Naive B cell (primary cell): ENCODE measurements at regions not wholly inside any gene's neighbourhood (a gene's known extent, or its start where the extent isn't known, plus 50 kb on each side); places are given as distances from the start of the nearest gene placed in this dataset.
"Not testable (repeated sequence)": the region's sequence is repeated elsewhere in the genome, so short reads cannot be mapped to it uniquely, and the experiment has no call there.

Experiments
- ATAC-seq, 2 donors: fragments of 150-1000 bp; cut with Tn5 transposase; 2 replicates each; pipeline ENCODE4 v1.10.0; 2021; ENCODE audit warnings: low read depth in 2 of 2, mild to moderate bottlenecking in 2 of 2, moderate library complexity in 2 of 2
- DNase-seq: peaks from one replicate; pipeline ENCODE4 v3.0.0; 2022
- H3K27ac Mint-ChIP-seq, 6 donors: one replicate each; pipeline ENCODE4 v1.8.0; 2020 to 2022; ENCODE audit warnings: mild to moderate bottlenecking in 6 of 6, mixed read lengths in 6 of 6, moderate library complexity in 5 of 6, inconsistent platforms in 2 of 6
- H3K27me3 Mint-ChIP-seq, 3 donors: one replicate each; pipeline ENCODE4 v1.8.0; 2021 to 2022; ENCODE audit warnings: mixed read lengths in 3 of 3, mild to moderate bottlenecking in 1 of 3
- H3K36me3 Mint-ChIP-seq, 2 donors: one replicate each; pipeline ENCODE4 v1.8.0; 2020 to 2022; ENCODE audit warnings: mixed read lengths in 2 of 2, inconsistent platforms in 1 of 2, mild to moderate bottlenecking in 1 of 2
- H3K4me1 Mint-ChIP-seq, 3 donors: one replicate each; pipeline ENCODE4 v1.8.0; 2020 to 2022; ENCODE audit warnings: mixed read lengths in 3 of 3, inconsistent platforms in 1 of 3, mild to moderate bottlenecking in 1 of 3, moderate library complexity in 1 of 3
- H3K4me3 Mint-ChIP-seq, 8 donors: one replicate each; pipeline ENCODE4 v1.8.0; 2020 to 2022; ENCODE audit warnings: mild to moderate bottlenecking in 8 of 8, mixed read lengths in 8 of 8, moderate library complexity in 8 of 8, inconsistent platforms in 2 of 8
- H3K9me3 Mint-ChIP-seq, 7 donors: one replicate each; pipeline ENCODE4 v1.8.0; 2020 to 2022; ENCODE audit warnings: mixed read lengths in 7 of 7, mild to moderate bottlenecking in 5 of 7, inconsistent platforms in 2 of 7, moderate library complexity in 1 of 7

DNA sequence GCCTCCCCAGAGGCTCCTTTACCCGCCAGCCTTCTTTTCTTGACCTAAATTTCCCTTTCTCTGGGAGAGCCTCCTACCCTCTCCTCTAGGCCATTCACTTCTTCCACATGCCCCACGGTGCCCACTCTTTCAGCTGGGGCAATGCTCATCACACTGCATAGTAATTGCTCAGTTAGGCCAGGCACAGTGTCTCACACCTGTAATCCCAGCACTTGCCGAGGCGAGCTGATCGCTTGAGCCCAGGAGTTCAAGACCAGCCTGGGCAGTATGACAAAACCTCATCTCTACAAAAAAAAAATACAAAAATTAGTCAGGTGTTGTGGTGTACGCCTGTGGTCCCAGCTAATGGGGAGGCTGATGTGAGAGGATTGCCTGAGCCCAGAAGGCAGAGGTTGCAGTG lies 1956.7 kb downstream of the FOXD4L5 start:
- not testable (repeated sequence) for ATAC-seq

DNA sequence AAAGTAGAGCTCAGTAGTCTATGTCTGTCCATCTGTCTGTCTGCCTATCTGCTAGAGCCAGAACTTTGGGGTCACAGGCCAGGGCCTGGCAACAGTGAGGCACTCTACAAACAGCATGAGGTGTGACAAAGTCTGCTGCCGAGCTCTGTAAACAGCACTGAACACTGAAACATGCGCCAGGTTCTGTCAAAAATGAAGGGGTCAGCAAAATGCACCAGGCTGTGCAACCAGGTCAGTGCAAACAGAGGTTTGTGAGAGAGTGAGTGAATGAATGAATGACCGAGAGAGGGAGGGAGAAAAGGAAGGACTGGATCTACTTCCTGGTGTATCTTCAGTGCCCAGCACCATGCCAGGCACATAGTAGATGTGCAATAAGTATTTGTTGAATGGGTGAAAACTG lies 1957.8 kb downstream of the FOXD4L5 start:
- not testable (repeated sequence) for H3K9me3 Mint-ChIP-seq, H3K4me3 Mint-ChIP-seq, H3K4me1 Mint-ChIP-seq

More for the DNA sequence above, 1956.7 kb downstream of the FOXD4L5 start:
- not testable (repeated sequence) for H3K4me3 Mint-ChIP-seq, H3K9me3 Mint-ChIP-seq, H3K4me1 Mint-ChIP-seq, DNase-seq, H3K27ac Mint-ChIP-seq, H3K36me3 Mint-ChIP-seq
- H3K27me3 Mint-ChIP-seq, result peaks cover 0 to 13% (median 8%) of the 10 kb centered on the region in 3 donors

GRCh38 chr9:63326665-63327064 lies 1958.3 kb downstream of the FOXD4L5 start:
- not testable (repeated sequence) for H3K27ac Mint-ChIP-seq, ATAC-seq, H3K9me3 Mint-ChIP-seq, H3K4me3 Mint-ChIP-seq, H3K4me1 Mint-ChIP-seq, DNase-seq, H3K36me3 Mint-ChIP-seq
- H3K27me3 Mint-ChIP-seq, result peaks cover 0 to 13% (median 8%) of the 10 kb centered on the region in 3 donors

More for the DNA sequence above, 1957.8 kb downstream of the FOXD4L5 start:
- not testable (repeated sequence) for ATAC-seq, H3K36me3 Mint-ChIP-seq, H3K27ac Mint-ChIP-seq, DNase-seq
- peaks cover 0 to 13% (median 8%) of the 10 kb centered on the region in 3 donors for H3K27me3 Mint-ChIP-seq

- ATAC-seq, H3K4me1 Mint-ChIP-seq, H3K4me3 Mint-ChIP-seq, H3K9me3 Mint-ChIP-seq, H3K36me3 Mint-ChIP-seq, DNase-seq, H3K27ac Mint-ChIP-seq: not testable (repeated sequence)
- peaks cover 0 to 13% (median 8%) of the 10 kb centered on the region in 3 donors for H3K27me3 Mint-ChIP-seq
Measured at GRCh38 chr9:63325696-63326095, 1959.3 kb downstream of the FOXD4L5 start.

- not testable (repeated sequence) for ATAC-seq, H3K4me1 Mint-ChIP-seq, DNase-seq, H3K36me3 Mint-ChIP-seq, H3K4me3 Mint-ChIP-seq, H3K9me3 Mint-ChIP-seq, H3K27ac Mint-ChIP-seq, H3K27me3 Mint-ChIP-seq
Measured at GRCh38 chr9:63318093-63318492, 1966.9 kb downstream of the FOXD4L5 start.

- ATAC-seq, DNase-seq, H3K4me1 Mint-ChIP-seq: not testable (repeated sequence)
Measured at GRCh38 chr9:63315387-63315786, 1969.6 kb downstream of the FOXD4L5 start.

DNA sequence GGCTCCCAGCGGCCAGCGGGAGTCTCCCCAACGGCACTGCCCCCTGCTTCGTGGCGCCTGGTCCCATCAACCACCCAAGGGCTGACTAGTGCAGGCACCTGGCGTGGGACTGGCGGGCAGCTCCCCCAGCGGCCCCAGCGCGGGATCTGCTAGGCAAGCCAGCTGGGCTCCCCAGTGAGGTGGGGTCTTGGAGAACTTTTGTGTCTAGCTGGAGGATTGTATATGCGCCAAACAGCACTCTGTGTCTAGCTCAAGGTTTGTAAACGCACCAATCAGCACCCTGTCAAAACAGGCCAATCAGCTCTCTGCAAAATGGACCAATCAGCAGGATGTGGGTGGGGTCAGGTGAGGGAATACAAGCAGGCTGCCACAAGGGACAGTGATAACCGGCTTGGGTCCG lies 1988.2 kb downstream of the FOXD4L5 start:
- H3K4me1 Mint-ChIP-seq, H3K4me3 Mint-ChIP-seq, H3K36me3 Mint-ChIP-seq, H3K27ac Mint-ChIP-seq, DNase-seq, ATAC-seq, H3K9me3 Mint-ChIP-seq, H3K27me3 Mint-ChIP-seq: not testable (repeated sequence)

More at GRCh38 chr9:63315387-63315786, 1969.6 kb downstream of the FOXD4L5 start:
- H3K27me3 Mint-ChIP-seq, H3K36me3 Mint-ChIP-seq, H3K27ac Mint-ChIP-seq, H3K9me3 Mint-ChIP-seq, H3K4me3 Mint-ChIP-seq: not testable (repeated sequence)

- DNase-seq, ATAC-seq, H3K27me3 Mint-ChIP-seq, H3K9me3 Mint-ChIP-seq, H3K4me1 Mint-ChIP-seq, H3K4me3 Mint-ChIP-seq, H3K27ac Mint-ChIP-seq, H3K36me3 Mint-ChIP-seq: not testable (repeated sequence)
Measured at GRCh38 chr9:63296366-63296765, 1988.6 kb downstream of the FOXD4L5 start.

- H3K4me3 Mint-ChIP-seq, DNase-seq, H3K36me3 Mint-ChIP-seq, H3K27me3 Mint-ChIP-seq, ATAC-seq, H3K27ac Mint-ChIP-seq, H3K4me1 Mint-ChIP-seq, H3K9me3 Mint-ChIP-seq: not testable (repeated sequence)
Measured at GRCh38 chr9:63289971-63290370, 1995.0 kb downstream of the FOXD4L5 start.
